ENCODE measurements at regions not wholly inside any gene's neighbourhood (a gene's known extent, or its start where the extent isn't known, plus 50 kb on each side); places are given as distances from the start of the nearest gene placed in this dataset.
"Not testable (repeated sequence)": the region's sequence is repeated elsewhere in the genome, so short reads cannot be mapped to it uniquely, and the experiment has no call there.

DNA sequence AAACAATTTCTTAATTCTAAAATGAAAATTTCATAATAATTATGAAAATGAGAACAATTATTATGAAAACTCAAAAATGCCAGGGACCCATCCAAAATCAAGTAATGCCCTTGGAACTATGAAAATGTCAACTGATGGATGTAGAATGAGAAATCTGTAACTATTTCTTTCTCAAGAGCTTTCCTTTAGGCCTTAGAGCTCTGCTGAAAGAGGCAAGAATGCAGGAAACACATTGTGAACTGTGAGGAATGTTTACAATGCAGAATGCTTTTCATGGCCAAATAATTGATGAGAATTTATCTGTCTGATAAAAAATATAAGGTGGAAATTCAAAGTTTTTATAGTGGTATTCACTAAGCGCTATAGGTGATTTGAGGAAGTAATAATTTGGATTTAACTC, 207.1 kb upstream of the PCDH18 start:
- peaks cover 4% of the 10 kb centered on the region for H3K9me3 Mint-ChIP-seq
- H3K4me1 Mint-ChIP-seq, result peaks cover 12% of the 10 kb centered on the region
- H3K27me3 Mint-ChIP-seq (ENCODE audit: low read depth, poor library complexity), result no peaks in the 10 kb centered on the region
- TF ChIP-seq, protein P1, sequence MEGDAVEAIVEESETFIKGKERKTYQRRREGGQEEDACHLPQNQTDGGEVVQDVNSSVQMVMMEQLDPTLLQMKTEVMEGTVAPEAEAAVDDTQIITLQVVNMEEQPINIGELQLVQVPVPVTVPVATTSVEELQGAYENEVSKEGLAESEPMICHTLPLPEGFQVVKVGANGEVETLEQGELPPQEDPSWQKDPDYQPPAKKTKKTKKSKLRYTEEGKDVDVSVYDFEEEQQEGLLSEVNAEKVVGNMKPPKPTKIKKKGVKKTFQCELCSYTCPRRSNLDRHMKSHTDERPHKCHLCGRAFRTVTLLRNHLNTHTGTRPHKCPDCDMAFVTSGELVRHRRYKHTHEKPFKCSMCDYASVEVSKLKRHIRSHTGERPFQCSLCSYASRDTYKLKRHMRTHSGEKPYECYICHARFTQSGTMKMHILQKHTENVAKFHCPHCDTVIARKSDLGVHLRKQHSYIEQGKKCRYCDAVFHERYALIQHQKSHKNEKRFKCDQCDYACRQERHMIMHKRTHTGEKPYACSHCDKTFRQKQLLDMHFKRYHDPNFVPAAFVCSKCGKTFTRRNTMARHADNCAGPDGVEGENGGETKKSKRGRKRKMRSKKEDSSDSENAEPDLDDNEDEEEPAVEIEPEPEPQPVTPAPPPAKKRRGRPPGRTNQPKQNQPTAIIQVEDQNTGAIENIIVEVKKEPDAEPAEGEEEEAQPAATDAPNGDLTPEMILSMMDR (IDR thresholded peaks at IDR 0.05), result no peak
- H3K27ac Mint-ChIP-seq, result no peak overlapping the region
- no peak overlapping the region for H3K4me3 Mint-ChIP-seq
- peaks cover 5% of the 10 kb centered on the region for H3K36me3 Mint-ChIP-seq (ENCODE audit: low read depth)
- DNase-seq, result no peak

DNA sequence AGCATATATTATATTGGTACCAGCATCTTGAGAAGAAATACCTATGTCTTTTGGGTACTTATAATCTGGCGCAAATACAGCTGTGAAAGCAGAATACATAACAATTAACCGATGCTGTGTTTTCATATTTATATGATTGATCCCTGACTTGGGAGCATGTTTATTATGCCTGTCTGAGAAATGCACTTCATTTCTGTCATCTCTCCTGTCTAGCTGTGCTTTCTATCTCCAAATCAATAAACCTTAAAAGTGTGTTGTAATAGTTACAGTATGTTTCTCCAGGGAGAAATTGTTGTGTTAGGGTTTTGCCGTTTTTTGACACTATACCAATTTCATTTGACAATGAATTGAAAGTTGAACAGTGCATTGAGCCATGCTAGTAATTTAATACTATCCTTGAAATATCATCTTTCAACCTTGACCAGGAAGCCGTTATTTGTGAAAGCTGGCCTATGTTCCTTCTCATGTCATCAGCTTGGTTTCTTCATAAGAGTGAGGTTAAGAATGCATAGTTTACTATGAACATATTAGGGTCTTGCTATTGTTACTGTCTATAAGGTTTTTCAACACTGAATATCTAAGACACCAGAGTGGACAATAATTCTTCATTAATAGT, 206.2 kb upstream of the PCDH18 start:
- TF ChIP-seq, protein P1 (IDR thresholded peaks at IDR 0.05), result no peak
- peaks cover 10% of the 10 kb centered on the region for H3K9me3 Mint-ChIP-seq
- peaks cover 12% of the 10 kb centered on the region for H3K4me1 Mint-ChIP-seq

DNA sequence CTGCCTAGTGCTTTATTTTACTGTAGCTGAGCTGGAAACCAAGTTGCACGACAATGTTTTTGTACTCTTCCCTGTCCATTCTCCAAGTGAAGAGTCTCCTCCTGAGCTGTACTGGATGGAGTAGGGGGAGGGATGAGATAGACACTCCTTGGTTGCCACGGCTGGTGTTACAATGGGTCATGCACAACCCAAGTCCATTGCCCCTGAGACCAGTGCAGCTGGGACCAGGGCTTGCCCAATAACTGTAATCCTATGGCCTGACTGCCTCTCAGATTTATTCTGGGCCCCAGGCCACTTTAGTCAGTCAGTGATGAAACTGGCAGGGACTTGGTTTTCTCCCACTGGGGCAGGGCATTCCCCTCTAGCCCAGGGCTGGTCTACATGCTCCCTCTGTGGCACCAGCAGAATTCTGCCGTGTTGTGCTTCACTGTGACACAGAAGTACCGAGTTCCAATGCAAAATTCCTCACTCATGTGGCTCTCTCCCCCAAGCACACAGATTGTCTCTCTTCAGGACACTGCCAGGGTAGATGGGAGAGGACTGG, 203.3 kb upstream of the PCDH18 start:
- Mint-ChIP-seq H3K4me3 (no peak overlapping the region), H3K36me3 (ENCODE audit: low read depth) (peaks cover 28% of the 10 kb centered on the region), H3K9me3 (peaks cover 37% of the 10 kb centered on the region), H3K27me3 (ENCODE audit: low read depth, poor library complexity) (no peaks in the 10 kb centered on the region), H3K4me1 (peaks cover 12% of the 10 kb centered on the region), H3K27ac (no peak overlapping the region)
- no peak for DNase-seq
- TF ChIP-seq, protein P1 (IDR thresholded peaks at IDR 0.05), result no peak

More for the DNA sequence above, 206.2 kb upstream of the PCDH18 start:
- Mint-ChIP-seq H3K27me3 (ENCODE audit: low read depth, poor library complexity) (no peaks in the 10 kb centered on the region), H3K36me3 (ENCODE audit: low read depth) (peaks cover 6% of the 10 kb centered on the region), H3K27ac (no peak overlapping the region), H3K4me3 (no peak overlapping the region)
- no peak for DNase-seq

DNA sequence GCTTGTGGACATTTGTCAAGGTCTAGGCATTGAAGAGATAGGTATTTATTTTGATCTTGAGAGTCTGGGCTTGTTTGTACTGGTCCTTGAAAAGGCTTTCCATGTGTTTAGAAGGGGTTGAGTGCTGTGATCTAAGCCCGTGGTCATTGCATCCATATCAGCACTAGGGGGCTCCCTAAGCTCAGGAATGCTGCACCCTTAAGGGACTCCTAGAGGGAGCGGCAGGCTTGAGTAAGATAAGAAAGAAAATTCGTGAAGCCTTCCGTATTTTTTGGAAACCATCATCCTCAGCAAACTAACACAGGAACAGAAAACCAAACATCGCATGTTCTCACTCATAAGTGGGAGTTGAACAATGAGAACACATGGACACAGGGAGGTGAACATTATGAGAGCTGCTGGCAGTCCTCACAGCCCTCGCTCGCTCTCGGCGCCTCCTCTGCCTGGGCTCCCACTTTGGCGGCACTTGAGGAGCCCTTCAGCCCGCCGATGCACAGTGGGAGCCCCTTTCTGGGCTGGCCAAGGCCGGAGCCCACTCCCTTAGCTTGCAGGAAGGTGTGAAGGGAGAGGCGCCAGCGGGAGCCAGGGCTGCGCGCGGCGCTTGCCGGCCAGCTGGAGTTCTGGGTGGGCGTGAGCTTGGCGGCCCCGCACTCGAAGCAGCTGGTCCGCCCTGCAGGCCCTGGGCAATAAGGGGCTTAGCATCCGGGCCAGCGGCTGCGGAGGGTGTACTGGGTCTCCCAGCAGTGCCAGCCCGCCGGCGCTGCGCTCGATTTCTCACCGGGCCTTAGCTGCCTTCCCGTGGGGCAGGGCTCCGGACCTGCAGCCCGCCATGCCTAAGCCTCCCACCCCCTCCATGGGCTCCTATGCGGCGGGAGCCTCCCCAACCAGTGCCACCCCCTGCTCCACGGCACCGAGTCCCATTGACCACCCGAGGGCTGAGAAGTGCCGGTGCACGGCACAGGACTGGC, 201.2 kb upstream of the PCDH18 start:
- H3K27ac Mint-ChIP-seq; DNase-seq; H3K4me1 Mint-ChIP-seq; H3K27me3 Mint-ChIP-seq (ENCODE audit: low read depth, poor library complexity): not testable (repeated sequence)
- peaks cover 32% of the 10 kb centered on the region for H3K36me3 Mint-ChIP-seq (ENCODE audit: low read depth)
- H3K4me3 Mint-ChIP-seq, result peak overlapping the region; percentile 28
- peaks cover 42% of the 10 kb centered on the region for H3K9me3 Mint-ChIP-seq

DNA sequence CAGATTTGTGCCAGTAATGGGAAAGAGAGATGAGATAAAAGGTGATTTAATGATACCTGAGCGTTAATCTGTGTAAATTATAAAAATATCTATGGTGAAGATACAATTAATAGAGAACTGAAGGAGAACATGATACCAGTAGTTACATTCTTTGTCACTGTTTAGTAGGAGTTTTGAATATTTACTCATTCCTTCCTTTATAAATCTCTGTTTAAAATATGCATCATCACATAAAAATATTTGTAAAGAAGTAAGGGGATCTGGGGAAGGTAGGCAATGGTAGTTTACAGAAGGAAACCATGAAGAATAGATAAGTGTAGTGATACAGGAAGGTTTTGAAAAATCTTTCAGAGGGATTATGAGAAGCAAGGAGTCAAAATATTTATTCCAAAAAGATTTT, 190.6 kb upstream of the PCDH18 start:
- no peak overlapping the region for H3K4me3 Mint-ChIP-seq
- no peak for DNase-seq
- no peak overlapping the region for H3K27ac Mint-ChIP-seq
- H3K4me1 Mint-ChIP-seq, result no peaks in the 10 kb centered on the region
- no peaks in the 10 kb centered on the region for H3K27me3 Mint-ChIP-seq (ENCODE audit: low read depth, poor library complexity)
- H3K36me3 Mint-ChIP-seq (ENCODE audit: low read depth), result no peaks in the 10 kb centered on the region
- peaks cover 11% of the 10 kb centered on the region for H3K9me3 Mint-ChIP-seq
- TF ChIP-seq, protein P1 (IDR thresholded peaks at IDR 0.05), result no peak

DNA sequence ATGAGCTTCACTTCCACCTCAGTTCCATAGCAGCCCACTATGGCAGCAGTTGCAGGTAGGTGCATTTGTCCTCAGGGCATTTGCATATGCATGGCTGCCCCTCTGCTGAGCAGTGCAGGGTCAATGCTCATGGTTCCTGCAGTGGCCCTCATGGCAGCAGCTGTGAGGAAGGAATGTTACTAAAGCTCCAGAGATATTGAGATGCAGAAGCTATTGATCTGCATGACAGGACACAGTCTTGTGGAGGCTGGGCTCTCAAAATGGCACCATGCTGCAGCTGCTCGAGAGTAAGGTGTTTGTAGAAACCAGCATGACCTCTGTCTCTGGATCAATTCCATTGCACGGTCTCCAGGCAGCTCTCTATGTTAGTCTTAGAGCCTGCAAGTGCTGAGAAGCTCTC, 179.2 kb upstream of the PCDH18 start:
- H3K27ac Mint-ChIP-seq, result no peak overlapping the region
- no peak overlapping the region for H3K4me3 Mint-ChIP-seq
- no peaks in the 10 kb centered on the region for H3K4me1 Mint-ChIP-seq

More for the DNA sequence above, 179.2 kb upstream of the PCDH18 start:
- no peaks in the 10 kb centered on the region for H3K27me3 Mint-ChIP-seq (ENCODE audit: low read depth, poor library complexity)
- TF ChIP-seq, protein P1 (IDR thresholded peaks at IDR 0.05), result no peak
- H3K36me3 Mint-ChIP-seq (ENCODE audit: low read depth), result no peaks in the 10 kb centered on the region
- H3K9me3 Mint-ChIP-seq, result no peaks in the 10 kb centered on the region
- no peak for DNase-seq
